ENCODE measurements at regions not wholly inside any gene's neighbourhood (a gene's known extent, or its start where the extent isn't known, plus 50 kb on each side); places are given as distances from the start of the nearest gene placed in this dataset.
"Not testable (repeated sequence)": the region's sequence is repeated elsewhere in the genome, so short reads cannot be mapped to it uniquely, and the experiment has no call there.

DNA sequence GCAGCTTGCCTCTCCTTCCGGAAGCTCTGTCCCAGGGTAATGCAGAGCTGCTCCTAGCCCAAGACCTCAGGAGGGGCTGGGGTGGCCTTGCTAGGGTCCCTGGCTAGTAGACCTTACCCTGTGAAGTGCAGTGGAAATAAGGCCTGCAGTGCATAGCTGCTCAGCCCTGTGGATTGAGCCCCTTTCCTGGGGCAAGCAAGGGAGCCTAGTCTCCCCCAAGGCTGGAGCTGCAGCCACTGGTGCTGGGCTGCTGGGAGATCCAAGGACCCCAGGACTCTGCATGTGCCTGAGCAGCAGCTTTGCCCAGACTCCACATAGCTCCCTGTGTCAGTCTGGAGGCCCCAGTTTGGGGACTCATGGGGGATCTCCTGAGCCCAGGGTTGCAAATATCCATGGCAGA lies 57.9 kb downstream of the FANCF start:
- DNase-seq, result no peak
- in situ Hi-C loops (cut with MboI; ENCODE audit: low pct_unique_long_range_greater_than_20kb, low sequenced_read_pairs), result no loop called here

DNA sequence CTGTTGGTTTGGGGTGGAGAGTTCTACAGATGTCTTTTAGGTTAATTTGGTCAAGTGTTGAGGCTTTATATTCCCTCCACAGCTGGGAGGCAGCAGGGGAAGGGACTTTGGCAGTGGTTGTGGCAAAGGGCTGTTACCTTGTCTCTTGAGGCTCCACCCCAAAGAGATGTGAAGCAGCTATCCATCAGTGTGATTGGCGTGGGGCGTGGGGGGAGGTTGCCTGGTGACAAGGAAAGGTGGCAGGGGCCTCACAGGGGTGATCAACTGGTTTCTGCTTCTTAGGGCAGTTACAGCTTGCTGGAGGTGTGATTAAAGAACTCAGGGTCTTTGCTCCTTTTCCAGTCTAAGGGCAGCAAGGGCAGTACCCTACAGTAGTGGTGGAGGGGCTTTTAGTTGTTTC lies 59.3 kb downstream of the FANCF start:
- no peak for DNase-seq
- in situ Hi-C loops (cut with MboI; ENCODE audit: low pct_unique_long_range_greater_than_20kb, low sequenced_read_pairs), result no loop called here

DNA sequence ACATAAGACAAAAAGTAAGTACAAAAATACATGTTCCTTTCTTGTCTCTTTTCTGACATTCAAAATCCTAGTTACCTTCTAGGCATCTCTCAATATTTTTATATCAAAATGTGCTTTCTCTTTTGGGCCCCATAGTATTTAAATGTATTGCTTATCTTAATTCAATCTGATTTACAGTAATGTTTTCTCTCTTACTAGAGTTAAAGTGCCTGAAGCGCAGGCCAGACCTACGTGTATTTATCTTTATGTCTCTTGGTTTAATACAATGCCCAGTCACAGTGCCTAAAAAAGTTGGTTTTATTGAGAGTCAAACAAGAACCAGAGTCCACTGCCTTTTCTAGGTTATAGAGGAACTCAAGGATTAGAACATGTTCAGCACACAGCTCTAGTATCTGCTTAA lies 64.3 kb downstream of the FANCF start:
- no peak for DNase-seq
- in situ Hi-C loops (cut with MboI; ENCODE audit: low pct_unique_long_range_greater_than_20kb, low sequenced_read_pairs), result no loop called here

DNA sequence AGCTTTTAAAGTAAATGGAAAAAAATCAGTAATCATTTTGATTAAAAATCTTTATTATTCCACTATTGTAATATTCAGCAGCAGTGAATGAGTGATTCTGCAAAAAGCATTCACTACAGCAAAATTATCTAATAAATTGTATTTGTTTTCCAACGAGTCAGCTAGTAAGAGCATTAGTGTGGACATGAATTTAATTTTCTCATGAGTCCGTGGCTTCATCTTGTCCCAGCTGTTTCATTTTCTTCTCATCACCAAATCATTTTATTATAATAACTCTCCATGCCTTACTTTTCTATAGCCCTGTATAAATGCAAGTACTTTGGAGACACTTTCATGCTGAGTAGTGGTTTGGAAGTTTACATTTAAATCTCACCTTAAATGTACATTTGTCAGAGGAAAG lies 66.2 kb downstream of the FANCF start:
- in situ Hi-C loops (cut with MboI; ENCODE audit: low pct_unique_long_range_greater_than_20kb, low sequenced_read_pairs), result no loop called here
- DNase-seq, result no peak

DNA sequence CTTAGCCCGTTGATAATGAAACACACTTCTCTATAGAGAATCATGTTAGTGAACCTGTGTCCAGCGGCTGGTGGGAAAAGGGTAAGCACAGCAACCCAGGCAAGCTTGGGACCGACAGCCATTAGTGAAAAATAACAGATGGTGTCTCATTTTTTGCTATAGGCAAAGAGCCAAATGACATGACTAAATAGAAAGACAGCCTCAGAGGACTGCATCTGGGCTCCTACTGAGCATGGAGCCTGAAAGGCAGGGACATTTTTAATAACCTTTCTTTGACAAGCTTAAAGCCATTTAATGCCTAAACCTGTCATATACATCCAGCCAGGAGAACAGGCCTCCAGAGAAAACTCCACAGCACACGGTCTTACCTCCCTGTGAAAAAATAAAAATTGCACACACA lies 67.0 kb downstream of the FANCF start:
- DNase-seq, result no peak
- in situ Hi-C loops (cut with MboI; ENCODE audit: low pct_unique_long_range_greater_than_20kb, low sequenced_read_pairs), result no loop called here

DNA sequence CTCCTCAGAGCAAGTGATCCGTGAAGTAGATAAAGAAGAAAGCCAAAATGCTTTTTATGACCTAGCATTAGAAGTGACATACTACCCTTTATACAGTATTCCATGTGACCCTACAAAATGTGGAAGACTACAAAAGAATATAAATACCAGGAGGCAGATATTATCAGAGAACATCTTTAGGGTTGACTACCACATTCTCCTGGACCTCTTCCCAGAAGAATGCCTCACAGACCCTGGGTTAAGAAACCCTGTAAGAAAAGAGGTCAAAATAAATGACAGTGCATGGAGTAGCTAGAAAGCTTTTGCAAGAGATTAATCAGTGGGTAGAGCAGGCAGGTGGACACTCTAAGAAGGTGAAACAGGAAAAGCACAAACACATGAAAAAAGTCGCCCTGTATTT lies 69.2 kb downstream of the FANCF start:
- in situ Hi-C loops (cut with MboI; ENCODE audit: low pct_unique_long_range_greater_than_20kb, low sequenced_read_pairs), result no loop called here
- DNase-seq, result no peak

DNA sequence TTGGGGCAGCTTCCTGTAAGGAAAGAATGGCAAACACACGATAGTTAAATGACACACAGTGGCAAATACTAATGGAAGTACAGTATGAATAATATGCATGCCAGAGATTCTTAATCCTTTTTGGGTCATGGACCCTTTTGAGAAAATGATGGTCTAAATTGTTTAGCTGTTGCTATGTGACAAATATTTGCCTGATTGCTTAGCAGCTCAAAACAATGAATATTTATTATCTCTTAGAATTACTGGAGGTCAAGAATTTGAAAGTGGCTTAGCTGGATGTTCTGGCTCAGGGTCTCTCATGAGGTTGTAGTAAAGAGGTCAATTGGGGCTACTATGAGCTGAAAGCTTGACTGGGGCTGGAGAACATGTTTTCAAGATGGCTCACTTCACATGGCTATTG lies 69.7 kb downstream of the FANCF start:
- no peak for DNase-seq
- in situ Hi-C loops (cut with MboI; ENCODE audit: low pct_unique_long_range_greater_than_20kb, low sequenced_read_pairs), result no loop called here

DNA sequence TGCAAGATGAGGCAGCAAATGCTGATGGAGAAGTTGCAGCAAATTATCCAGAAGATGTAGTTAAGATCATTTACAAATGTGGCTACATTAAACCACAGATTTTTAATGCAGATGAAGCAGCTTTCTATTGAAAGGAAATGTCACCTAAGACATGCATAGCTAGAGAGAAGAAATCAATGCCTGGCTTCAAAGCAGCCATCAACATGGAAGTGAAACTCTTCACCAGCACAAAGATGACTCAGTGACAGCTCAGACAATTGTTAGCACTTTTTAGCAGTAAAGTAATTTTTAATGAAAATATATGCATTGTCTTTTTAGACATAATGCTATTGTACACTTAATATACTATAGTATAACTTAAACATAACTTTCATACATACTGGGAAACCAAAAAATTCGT lies 71.4 kb downstream of the FANCF start:
- in situ Hi-C loops (cut with MboI; ENCODE audit: low pct_unique_long_range_greater_than_20kb, low sequenced_read_pairs), result no loop called here
- no peak for DNase-seq

DNA sequence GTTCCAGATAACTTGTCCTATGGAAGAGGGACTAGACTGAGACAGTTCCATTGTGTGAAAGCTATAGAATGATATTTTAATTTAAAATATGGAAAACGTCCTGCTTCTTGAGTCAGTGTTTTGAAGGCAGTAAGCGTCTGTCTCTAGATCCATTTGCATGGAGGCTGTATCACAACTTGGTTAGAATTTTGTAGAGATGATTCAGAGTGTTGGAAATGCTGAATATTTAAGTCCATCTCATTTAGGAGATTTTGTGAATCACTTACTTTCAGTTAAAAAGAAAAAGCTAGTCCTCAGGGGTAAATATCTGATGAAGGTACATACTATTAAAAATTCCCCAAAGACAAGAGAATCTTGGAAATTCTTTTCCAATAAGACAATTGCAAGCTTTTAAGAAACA lies 72.7 kb downstream of the FANCF start:
- in situ Hi-C loops (cut with MboI; ENCODE audit: low pct_unique_long_range_greater_than_20kb, low sequenced_read_pairs), result no loop called here
- no peak for DNase-seq

DNA sequence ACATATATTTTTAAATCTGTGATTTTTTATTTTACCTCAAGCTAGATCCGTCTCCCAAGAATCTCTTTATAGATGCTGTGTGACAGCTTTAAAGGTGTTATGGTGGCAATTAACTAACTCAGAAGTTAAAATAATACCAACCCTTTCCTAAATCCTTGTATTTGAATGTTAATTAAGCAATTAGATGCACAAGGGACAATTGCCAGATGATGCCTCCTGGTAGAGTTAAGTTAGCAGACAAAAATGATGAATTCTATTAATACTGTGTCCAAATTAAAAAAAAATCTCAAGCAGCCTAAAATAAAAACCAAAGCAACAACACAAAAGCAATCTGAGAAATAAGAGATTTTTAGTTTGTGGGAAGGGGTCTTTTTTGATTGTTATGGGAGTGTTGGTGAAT lies 78.9 kb downstream of the FANCF start:
- no peak for DNase-seq
- in situ Hi-C loops (cut with MboI; ENCODE audit: low pct_unique_long_range_greater_than_20kb, low sequenced_read_pairs), result no loop called here

DNA sequence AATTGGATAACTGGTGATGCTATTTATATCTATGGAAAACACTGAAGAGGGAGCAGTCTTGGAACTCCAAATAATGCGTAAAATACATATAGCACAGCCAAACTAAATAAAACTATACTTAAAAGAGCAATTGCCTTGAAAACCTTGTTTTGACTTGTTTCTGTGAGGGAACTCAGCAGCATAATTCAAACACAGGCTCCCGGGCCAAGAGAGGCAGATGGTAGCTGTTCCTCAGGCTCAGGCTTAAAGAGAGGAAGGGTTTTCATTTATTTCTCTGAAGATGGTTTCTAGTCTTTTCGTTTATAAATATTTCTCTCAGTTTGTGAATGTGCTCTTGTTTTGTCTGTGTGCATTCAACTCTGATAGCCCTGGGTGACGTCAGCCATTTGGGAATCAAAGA lies 82.4 kb downstream of the FANCF start:
- DNase-seq, result no peak
- in situ Hi-C loops (cut with MboI; ENCODE audit: low pct_unique_long_range_greater_than_20kb, low sequenced_read_pairs), result no loop called here

DNA sequence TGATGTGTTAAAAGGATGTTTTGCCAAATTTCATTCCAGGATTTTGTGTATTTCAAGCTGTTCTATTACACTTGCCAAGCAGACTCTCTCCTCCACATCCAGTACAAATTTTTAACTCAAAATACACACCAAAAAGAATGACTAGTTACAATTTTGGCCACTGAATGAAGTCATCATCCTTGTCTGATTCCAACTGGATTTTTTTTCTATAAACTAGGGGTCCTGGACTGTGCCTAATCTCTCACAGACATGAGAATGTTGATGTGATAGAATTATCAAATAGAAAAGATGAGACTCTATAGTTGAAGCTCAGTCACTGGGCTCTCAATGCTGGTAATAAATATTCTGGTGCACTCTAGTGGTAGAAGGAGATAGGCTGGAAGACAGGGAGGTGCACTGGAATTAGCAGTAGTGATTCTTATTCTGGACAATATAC lies 85.8 kb downstream of the FANCF start:
- DNase-seq, result peak; percentile 3
- in situ Hi-C loops (cut with MboI; ENCODE audit: low pct_unique_long_range_greater_than_20kb, low sequenced_read_pairs), result no loop called here

DNA sequence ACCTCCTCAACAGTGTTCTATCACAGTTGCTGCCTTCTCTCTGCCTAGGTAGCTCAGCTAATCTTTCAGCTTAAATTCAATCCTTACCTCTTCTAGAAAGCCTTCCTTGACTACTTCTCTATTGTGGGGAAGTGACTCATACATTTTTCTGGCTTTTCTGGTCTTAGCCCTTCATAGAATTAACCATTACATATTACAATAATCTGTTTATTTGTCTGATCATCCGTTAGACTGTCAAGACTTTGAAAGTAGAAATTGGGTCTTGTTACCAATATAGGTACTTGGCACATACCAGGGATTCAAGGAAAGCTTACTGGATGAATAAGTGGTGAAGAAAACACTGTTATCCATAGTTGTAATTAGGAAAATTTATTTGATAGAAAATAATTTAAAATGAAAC lies 89.6 kb downstream of the FANCF start:
- in situ Hi-C loops (cut with MboI; ENCODE audit: low pct_unique_long_range_greater_than_20kb, low sequenced_read_pairs), result no loop called here
- DNase-seq, result no peak

DNA sequence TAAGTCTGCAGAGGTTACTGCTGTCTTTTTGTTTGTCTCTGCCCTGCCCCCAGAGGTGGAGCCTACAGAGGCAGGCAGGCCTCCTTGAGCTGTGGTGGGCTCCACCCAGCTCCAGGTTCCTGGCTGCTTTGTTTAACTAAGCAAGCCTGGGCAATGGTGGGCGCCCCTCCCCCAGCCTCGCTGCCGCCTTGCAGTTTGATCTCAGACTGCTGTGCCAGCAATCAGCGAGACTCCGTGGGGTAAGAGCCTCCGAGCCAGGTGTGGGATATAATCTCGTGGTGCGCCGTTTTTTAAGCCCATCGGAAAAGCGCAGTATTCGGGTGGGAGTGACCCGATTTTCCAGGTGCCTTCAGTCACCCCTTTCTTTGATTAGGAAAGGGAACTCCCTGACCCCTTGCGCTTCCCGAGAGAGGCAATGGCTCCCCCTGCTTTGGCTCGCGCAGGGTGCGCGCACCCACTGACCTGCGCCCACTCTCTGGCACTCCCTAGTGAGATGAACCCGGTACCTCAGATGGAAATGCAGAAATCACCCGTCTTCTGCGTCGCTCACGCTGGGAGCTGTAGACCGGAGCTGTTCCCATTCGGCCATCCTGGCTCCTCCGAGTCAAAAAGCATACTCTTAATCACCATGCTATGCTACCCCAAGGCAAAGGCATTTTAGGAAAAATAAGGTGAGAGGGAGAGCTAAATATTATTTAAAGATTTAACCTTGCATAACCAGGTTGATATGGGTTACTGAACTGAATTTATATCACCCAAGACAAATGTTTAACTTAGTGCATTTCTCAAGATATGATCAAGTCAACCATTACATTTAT lies 96.8 kb downstream of the FANCF start:
- in situ Hi-C loops (cut with MboI; ENCODE audit: low pct_unique_long_range_greater_than_20kb, low sequenced_read_pairs); DNase-seq: not testable (repeated sequence)

DNA sequence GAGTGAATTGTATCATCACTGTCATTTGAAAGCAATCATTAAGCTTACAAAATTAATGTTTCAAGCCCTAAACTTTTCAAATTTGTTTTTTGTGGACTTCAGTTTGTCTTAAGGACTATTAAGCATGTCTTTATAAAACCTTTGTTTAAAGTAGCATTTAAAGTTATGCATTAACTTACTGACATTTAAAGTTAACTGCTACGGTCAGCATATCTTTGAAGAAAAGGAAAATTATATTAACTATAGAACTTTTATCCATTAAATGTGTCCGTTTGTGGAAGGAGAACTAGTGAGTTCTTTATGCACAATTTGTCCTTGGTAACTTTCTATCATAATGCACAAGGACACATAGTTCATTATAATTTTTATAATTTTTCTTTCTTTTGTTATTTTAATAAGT lies 103.4 kb downstream of the FANCF start:
- DNase-seq, result no peak
- in situ Hi-C loops (cut with MboI; ENCODE audit: low pct_unique_long_range_greater_than_20kb, low sequenced_read_pairs), result no loop called here

DNA sequence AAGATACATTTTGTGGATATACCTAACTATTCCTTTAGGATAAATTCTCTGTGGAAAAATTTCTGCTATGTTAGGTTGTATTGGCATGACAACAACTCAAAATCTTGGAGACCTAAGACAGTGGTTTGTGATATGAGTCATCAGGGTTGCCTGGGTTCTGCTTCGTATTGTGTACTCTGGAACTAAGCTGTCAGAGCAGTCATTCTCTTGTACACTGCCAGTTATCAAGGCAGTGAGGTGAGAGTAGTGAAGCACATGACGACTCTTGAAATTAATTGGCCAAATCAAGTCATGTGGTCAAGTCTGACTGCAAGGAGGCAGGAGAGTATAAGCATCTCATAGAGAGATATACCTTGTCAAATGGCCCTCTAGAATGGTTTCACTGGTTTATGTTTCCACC lies 104.4 kb downstream of the FANCF start:
- in situ Hi-C loops (cut with MboI; ENCODE audit: low pct_unique_long_range_greater_than_20kb, low sequenced_read_pairs), result no loop called here

DNA sequence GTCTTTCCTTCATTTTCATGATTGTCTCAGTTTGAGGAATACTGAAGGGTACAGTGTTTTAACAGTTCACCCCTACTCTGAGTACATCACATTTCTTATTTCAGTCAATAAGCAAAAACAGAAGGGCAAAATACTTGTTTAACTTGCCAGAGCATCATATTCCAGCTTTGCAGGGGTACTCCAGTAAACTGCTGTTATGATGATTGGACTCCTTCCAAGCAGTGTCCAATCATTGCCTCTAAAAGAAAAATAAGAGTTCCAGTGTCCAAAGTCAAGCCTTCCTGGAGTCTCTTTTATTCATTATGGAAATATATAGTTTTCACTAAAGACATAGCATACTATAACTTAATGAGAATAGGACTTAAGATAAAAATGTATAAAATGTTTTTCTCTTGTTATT lies 105.1 kb downstream of the FANCF start:
- in situ Hi-C loops (cut with MboI; ENCODE audit: low pct_unique_long_range_greater_than_20kb, low sequenced_read_pairs), result no loop called here
- no peak for DNase-seq

More for the DNA sequence above, 104.4 kb downstream of the FANCF start:
- no peak for DNase-seq

DNA sequence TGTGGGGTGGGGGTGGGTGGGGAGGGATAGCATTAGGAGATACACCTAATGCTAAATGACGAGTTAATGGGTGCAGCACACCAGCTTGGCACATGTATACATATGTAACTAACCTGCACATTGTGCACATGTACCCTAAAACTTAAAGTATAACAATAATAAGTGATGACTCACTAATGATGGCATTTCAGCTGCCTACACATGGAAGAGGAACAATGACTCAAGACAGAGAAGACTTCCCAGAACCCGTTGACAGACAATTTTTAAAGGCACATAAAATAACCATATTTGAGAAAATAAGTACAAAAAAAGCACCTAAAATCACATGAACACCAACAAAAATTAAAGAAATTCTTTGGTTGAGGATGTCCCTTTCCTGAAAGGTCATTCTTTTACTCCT lies 107.3 kb downstream of the FANCF start:
- DNase-seq; in situ Hi-C loops (cut with MboI; ENCODE audit: low pct_unique_long_range_greater_than_20kb, low sequenced_read_pairs): not testable (repeated sequence)

DNA sequence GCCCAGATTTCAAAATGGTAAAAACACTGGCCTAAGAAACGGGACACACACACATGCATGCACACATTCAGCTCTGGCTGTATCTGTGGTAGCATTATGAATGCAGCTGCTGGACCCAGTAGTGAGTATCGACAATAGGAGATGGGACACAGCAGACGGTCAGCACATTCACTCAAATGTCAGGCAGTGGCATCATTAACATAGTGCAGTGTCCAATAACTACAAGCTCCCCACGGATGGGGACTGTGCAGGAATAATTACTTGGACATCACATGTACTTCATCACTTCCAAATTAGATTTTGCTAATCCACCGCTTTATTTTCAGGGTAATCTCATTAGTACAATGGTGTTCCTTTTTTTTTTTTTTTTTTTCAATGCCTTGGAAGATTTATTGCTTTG lies 109.5 kb downstream of the FANCF start:
- no peak for DNase-seq
- in situ Hi-C loops (cut with MboI; ENCODE audit: low pct_unique_long_range_greater_than_20kb, low sequenced_read_pairs), result no loop called here

DNA sequence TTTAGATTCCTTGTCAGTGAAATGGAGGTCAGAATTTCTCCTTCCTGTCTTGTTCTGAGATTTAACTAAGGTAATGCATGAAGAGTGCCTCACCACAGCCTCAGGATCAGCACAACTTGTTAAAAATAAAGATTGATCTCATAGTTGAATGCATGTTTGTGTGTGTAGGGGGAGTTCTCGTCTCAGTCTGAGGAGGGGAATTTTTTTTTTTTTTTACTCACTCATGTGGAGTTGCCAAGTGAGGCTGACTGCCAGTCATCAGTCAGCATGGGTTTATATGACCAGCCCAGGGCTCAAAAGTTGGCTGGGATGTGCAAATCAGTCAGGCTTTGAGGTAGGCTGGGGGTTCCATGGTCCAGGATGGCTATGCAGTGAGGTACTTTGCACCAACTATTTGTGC lies 113.2 kb downstream of the FANCF start:
- in situ Hi-C loops (cut with MboI; ENCODE audit: low pct_unique_long_range_greater_than_20kb, low sequenced_read_pairs), result no loop called here
- DNase-seq, result no peak

DNA sequence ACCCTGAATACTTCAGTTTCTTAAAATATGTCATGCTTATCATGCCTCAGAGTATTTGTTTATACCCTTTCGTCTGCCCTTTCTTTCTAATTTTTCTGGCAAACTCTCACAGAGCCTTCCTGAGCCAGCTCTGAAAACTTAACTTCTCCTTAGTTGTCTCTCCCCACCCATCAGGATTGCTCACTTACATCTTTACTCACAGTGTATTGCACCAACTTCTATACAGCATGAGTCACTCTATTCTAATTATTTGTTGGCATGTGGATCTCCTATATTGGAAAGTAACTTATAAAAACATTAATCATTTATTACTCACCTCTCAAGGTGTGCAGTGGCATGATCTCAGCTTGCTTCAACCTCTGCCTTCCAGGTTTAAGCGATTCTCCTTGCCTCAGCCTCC lies 114.9 kb downstream of the FANCF start:
- no peak for DNase-seq
- in situ Hi-C loops (cut with MboI; ENCODE audit: low pct_unique_long_range_greater_than_20kb, low sequenced_read_pairs), result no loop called here
